Mesenchymal stem cell (in vitro differentiated cells and primary cell): ENCODE measurements at regions not wholly inside any gene's neighbourhood (a gene's known extent, or its start where the extent isn't known, plus 50 kb on each side); places are given as distances from the start of the nearest gene placed in this dataset.

Experiments used
- DNase-seq: peaks from one replicate; pipeline ENCODE4 v3.0.0-alpha.2; 2013
- H2AFZ ChIP-seq: one replicate; pipeline ENCODE4 v1.6.1; 2013; ENCODE audit warnings: low read depth, mild to moderate bottlenecking, control low read depth, inconsistent platforms, low read length, moderate library complexity
- H2AK5ac ChIP-seq: 2 replicates; pipeline ENCODE4 v1.6.1; 2013; ENCODE audit warnings: low read length, moderate library complexity, mild to moderate bottlenecking, inconsistent platforms; ENCODE audit not compliant: severe bottlenecking
- H2BK120ac ChIP-seq: one replicate; pipeline ENCODE4 v1.6.1; 2013; ENCODE audit warnings: low read depth, mild to moderate bottlenecking, inconsistent platforms, low read length, moderate library complexity
- H2BK12ac ChIP-seq, 2 experiments: one replicate each; pipeline ENCODE4 v1.6.1; 2013; ENCODE audit warnings: inconsistent platforms in 2 of 2, low read length in 2 of 2, mild to moderate bottlenecking in 2 of 2, moderate library complexity in 2 of 2, control low read depth in 1 of 2
- H2BK15ac ChIP-seq: one replicate; pipeline ENCODE4 v1.6.1; 2013; ENCODE audit warnings: mild to moderate bottlenecking, low read depth, inconsistent platforms; ENCODE audit not compliant: poor library complexity, severe bottlenecking
- H2BK5ac ChIP-seq: 2 replicates; pipeline ENCODE4 v1.6.1; 2013; ENCODE audit warnings: low read depth, mild to moderate bottlenecking, low read length, control low read depth, inconsistent platforms; ENCODE audit not compliant: poor library complexity, severe bottlenecking
- H3K14ac ChIP-seq, 2 experiments: one replicate each; pipeline ENCODE4 v1.6.1; 2013; ENCODE audit warnings: inconsistent platforms in 2 of 2, low read length in 2 of 2, control low read depth in 1 of 2, mild to moderate bottlenecking in 1 of 2, moderate library complexity in 1 of 2
- H3K18ac ChIP-seq, 2 experiments: one replicate each; pipeline ENCODE4 v1.6.1; 2013; ENCODE audit warnings: inconsistent platforms in 2 of 2, low read length in 2 of 2, control low read depth in 1 of 2, low read depth in 1 of 2, mild to moderate bottlenecking in 1 of 2
- H3K23ac ChIP-seq, 2 experiments: one replicate each; pipeline ENCODE4 v1.6.1; 2013; ENCODE audit warnings: inconsistent platforms in 2 of 2, low read length in 2 of 2, mild to moderate bottlenecking in 2 of 2, moderate library complexity in 2 of 2, control low read depth in 1 of 2
- H3K27ac ChIP-seq: 2 replicates; pipeline ENCODE4 v1.5.1; 2013; ENCODE audit warnings: mild to moderate bottlenecking, moderate library complexity, low read length, control low read depth, inconsistent platforms; ENCODE audit not compliant: poor library complexity, severe bottlenecking
- H3K27me3 ChIP-seq, 2 experiments: 2 replicates each; pipeline versions ENCODE4 v1.6.1 to v1.7.0; 2013; ENCODE audit warnings: low read length in 2 of 2, mild to moderate bottlenecking in 2 of 2, moderate library complexity in 2 of 2, control low read depth in 1 of 2, inconsistent platforms in 1 of 2; ENCODE audit not compliant: control insufficient read depth in 1 of 2, insufficient read depth in 1 of 2
- H3K36me3 ChIP-seq, 2 experiments: 2 replicates each; pipeline versions ENCODE4 v1.6.1 to v1.7.0; 2013; ENCODE audit warnings: low read length in 2 of 2, control low read depth in 1 of 2, inconsistent platforms in 1 of 2, low read depth in 1 of 2, mild to moderate bottlenecking in 1 of 2; ENCODE audit not compliant: insufficient read depth in 2 of 2, control insufficient read depth in 1 of 2
- H3K4ac ChIP-seq, 2 experiments: one replicate each; pipeline ENCODE4 v1.6.1; 2013; ENCODE audit warnings: inconsistent platforms in 2 of 2, low read length in 2 of 2, mild to moderate bottlenecking in 2 of 2, moderate library complexity in 2 of 2, control low read depth in 1 of 2, low read depth in 1 of 2
- H3K4me1 ChIP-seq: 2 replicates; pipeline ENCODE4 v1.6.1; 2013; ENCODE audit warnings: low read depth, low read length, control low read depth; ENCODE audit not compliant: control insufficient read depth, insufficient read depth
- H3K4me2 ChIP-seq: 2 replicates; pipeline ENCODE4 v1.6.1; 2013; ENCODE audit warnings: low read length, mild to moderate bottlenecking, inconsistent platforms; ENCODE audit not compliant: poor library complexity, severe bottlenecking
- H3K4me3 ChIP-seq, 2 experiments: 2 replicates each; pipeline versions ENCODE4 v1.5.1 to v1.7.0; 2013; ENCODE audit warnings: low read length in 2 of 2, mild to moderate bottlenecking in 2 of 2, control low read depth in 1 of 2, low read depth in 1 of 2; ENCODE audit not compliant: insufficient read depth in 1 of 2
- H3K79me1 ChIP-seq: replicated peaks from 2 replicates; pipeline ENCODE4 v1.6.1; 2013; ENCODE audit warnings: mild to moderate bottlenecking, control low read depth, low read length, inconsistent platforms; ENCODE audit not compliant: poor library complexity, severe bottlenecking
- H3K9ac ChIP-seq: 2 replicates; pipeline ENCODE4 v1.7.0; 2013; ENCODE audit warnings: mild to moderate bottlenecking, low read length, moderate library complexity
- H3K9me3 ChIP-seq: 2 replicates; pipeline ENCODE4 v1.7.0; 2013; ENCODE audit warnings: mild to moderate bottlenecking, low read length; ENCODE audit not compliant: control insufficient read depth
- H4K8ac ChIP-seq: one replicate; pipeline ENCODE4 v1.6.1; 2013; ENCODE audit warnings: inconsistent platforms, mild to moderate bottlenecking, low read length, moderate library complexity
- H4K91ac ChIP-seq: one replicate; pipeline ENCODE4 v1.6.1; 2013; ENCODE audit warnings: mild to moderate bottlenecking, low read length, inconsistent platforms
- WGBS: methylation state at CpG from one replicate; pipeline ENCODE4 v1.1.7; 2013; ENCODE audit warnings: mixed read lengths; 5-methylcytosine and 5-hydroxymethylcytosine counted together

DNA sequence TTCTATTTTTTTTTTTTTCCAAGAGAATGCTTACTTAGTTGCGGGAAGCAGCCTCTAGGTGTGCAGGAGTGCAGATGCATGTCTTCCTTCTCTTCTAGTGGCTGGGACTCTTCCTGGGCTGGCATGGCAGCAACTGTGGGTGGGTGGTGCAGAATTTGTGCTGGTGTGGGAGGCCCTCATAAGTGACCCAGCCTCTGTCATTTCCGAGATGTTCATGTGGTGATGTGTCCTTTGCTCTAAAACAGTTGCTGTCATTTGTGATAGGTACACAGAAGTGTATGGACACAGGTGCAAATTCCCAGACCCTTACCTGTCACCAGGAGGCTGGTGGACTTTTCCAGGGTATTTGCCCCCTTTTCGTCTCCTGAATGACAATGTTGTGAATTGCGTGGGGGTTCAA is 367.7 kb downstream of the KCNRG start:
- no peak overlapping the region for H2AK5ac ChIP-seq
- no peak for DNase-seq
- no peak overlapping the region for H3K14ac ChIP-seq
- H2BK12ac ChIP-seq: no peak overlapping the region
- H3K4me2 ChIP-seq: no peak overlapping the region
- H3K27ac ChIP-seq: no peak overlapping the region
- H2BK120ac ChIP-seq: no peak overlapping the region
- no peaks in the 10 kb centered on the region for H3K79me1 ChIP-seq
- H3K18ac ChIP-seq: no peak overlapping the region
- no peaks in the 10 kb centered on the region for H3K27me3 ChIP-seq
- peaks cover 20% of the 10 kb centered on the region for H3K9me3 ChIP-seq
- H4K91ac ChIP-seq: no peak overlapping the region
- no peak overlapping the region for H3K23ac ChIP-seq
- H3K4me3 ChIP-seq: no peak overlapping the region
- no peak overlapping the region for H4K8ac ChIP-seq
- H3K36me3 ChIP-seq: no peaks in the 10 kb centered on the region
- 100% methylated on average over 2 of the region's 4 CpGs for WGBS
- H3K4ac ChIP-seq: no peak overlapping the region
- peaks cover 7% of the 10 kb centered on the region for H3K4me1 ChIP-seq
- H3K9ac ChIP-seq: no peak overlapping the region
- no peak overlapping the region for H2BK5ac ChIP-seq
- no peak overlapping the region for H2AFZ ChIP-seq
- H2BK15ac ChIP-seq: no peak overlapping the region

DNA sequence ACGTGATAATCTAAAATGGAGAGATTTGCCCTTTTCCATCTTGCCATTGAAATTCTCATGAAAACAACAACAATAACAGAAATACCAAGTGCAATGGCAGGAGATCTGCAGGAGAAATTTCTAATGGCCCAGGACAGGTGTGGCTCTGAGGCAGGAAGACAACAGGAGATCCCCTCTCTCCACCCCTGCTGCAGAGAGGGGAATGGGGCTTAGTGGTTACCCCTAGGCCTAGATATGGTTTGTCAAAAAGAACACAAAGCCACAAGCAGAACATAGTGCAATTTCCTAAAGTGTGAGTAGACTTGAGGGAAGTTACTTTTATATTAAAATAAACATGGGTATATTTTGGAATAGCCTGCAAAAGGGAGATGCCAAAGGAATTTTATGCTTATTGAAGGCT is 369.5 kb downstream of the KCNRG start:
- no peak overlapping the region for H2BK15ac ChIP-seq
- peaks cover 5% of the 10 kb centered on the region for H3K4me1 ChIP-seq
- H3K4me3 ChIP-seq: no peak overlapping the region
- WGBS: 95% methylated on average over 1 of the region's 1 CpG
- H3K14ac ChIP-seq: no peak overlapping the region
- H3K23ac ChIP-seq: peak overlapping the region in 1 of 2 experiments; percentile 86
- H3K4me2 ChIP-seq: no peak overlapping the region
- no peak overlapping the region for H2AK5ac ChIP-seq
- H2BK5ac ChIP-seq: no peak overlapping the region
- H2BK12ac ChIP-seq: no peak overlapping the region
- no peak overlapping the region for H3K9ac ChIP-seq
- H4K8ac ChIP-seq: no peak overlapping the region
- peaks cover 20% of the 10 kb centered on the region for H3K9me3 ChIP-seq
- DNase-seq: no peak
- no peaks in the 10 kb centered on the region for H3K27me3 ChIP-seq
- no peak overlapping the region for H3K27ac ChIP-seq
- no peak overlapping the region for H3K18ac ChIP-seq
- H3K4ac ChIP-seq: no peak overlapping the region
- H3K36me3 ChIP-seq: no peaks in the 10 kb centered on the region
- no peak overlapping the region for H2BK120ac ChIP-seq
- no peaks in the 10 kb centered on the region for H3K79me1 ChIP-seq
- no peak overlapping the region for H4K91ac ChIP-seq
- H2AFZ ChIP-seq: no peak overlapping the region

DNA sequence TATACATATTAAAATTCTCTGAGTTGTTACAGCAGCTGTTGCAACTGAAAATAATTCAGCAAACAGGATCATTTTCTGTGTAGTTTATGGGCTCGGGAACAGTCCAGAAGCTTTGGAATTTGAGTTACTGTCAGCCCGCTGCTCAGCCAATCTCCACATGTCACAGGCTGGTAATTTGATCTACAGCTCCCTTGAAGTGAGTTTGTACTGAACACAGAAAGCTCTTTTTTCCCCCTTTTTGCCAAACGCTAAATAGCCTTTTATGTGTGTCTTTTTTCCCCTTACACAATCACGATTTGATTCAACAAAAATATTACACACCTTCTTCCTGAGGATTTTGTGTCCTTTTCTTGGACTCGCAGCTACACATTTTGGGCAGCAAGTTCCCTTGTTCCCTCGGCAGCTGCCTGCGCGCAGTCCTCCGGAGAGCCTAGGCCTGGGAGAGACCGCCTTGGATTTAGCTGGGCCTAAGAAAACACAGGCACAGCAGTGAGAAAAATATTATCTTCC is 371.4 kb downstream of the KCNRG start:
- no peaks in the 10 kb centered on the region for H3K79me1 ChIP-seq
- peak; percentile 49 for DNase-seq
- H2BK5ac ChIP-seq: no peak overlapping the region
- 40% methylated on average over 10 of the region's 10 CpGs for WGBS
- peak overlapping the region in 1 of 2 experiments; percentile 59 for H3K18ac ChIP-seq
- H2AFZ ChIP-seq: no peak overlapping the region
- H4K8ac ChIP-seq: peak overlapping the region; percentile 47
- H2AK5ac ChIP-seq: no peak overlapping the region
- H4K91ac ChIP-seq: no peak overlapping the region
- no peak overlapping the region for H2BK15ac ChIP-seq
- H3K4me1 ChIP-seq: peaks cover 5% of the 10 kb centered on the region
- H3K27ac ChIP-seq: no peak overlapping the region
- H3K4me2 ChIP-seq: no peak overlapping the region
- H2BK12ac ChIP-seq: no peak overlapping the region
- H3K4me3 ChIP-seq: peak overlapping the region in 1 of 2 experiments; percentile 59
- H3K27me3 ChIP-seq: no peaks in the 10 kb centered on the region
- H3K14ac ChIP-seq: no peak overlapping the region
- H3K23ac ChIP-seq: no peak overlapping the region
- H3K4ac ChIP-seq: peak overlapping the region in 1 of 2 experiments; percentile 83
- no peaks in the 10 kb centered on the region for H3K36me3 ChIP-seq
- H2BK120ac ChIP-seq: no peak overlapping the region
- H3K9me3 ChIP-seq: peaks cover 6% of the 10 kb centered on the region
- peak overlapping the region; percentile 81 for H3K9ac ChIP-seq

DNA sequence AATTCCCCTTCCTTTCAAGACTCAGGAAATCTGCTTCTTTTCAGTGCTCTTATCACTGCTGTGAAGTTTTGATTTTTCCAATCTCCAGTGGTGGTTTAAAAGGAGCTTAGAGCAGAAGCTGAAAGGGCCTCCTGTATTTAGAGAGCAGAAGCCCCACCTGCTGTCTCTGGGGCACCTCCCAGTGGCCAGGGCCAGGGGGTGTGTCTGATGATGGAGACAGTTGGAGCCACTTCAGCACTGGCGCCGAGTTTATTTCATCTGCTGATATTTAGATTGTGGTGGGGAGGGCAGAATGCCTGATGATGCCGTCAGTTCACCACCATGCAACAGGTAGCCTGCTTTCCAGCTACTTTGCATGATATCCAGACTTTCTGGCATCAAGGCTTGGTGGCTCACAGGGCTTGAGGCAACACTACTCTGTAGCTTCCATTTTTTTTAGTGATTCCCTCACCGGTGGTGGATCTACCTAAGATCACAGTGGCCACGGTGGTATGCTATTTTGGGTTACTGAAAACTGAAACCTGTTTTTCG is 371.9 kb downstream of the KCNRG start:
- Histone ChIP-seq H3K9ac (peak overlapping the region; percentile 81), H3K18ac (peak overlapping the region in 1 of 2 experiments; percentile 59), H3K4me1 (peaks cover 5% of the 10 kb centered on the region), H3K4ac (no peak overlapping the region), H3K23ac (no peak overlapping the region), H2BK12ac (peak overlapping the region in 1 of 2 experiments; percentile 23), H3K14ac (no peak overlapping the region), H2BK5ac (no peak overlapping the region), H3K27ac (no peak overlapping the region), H2BK15ac (no peak overlapping the region), H3K27me3 (no peaks in the 10 kb centered on the region), H3K36me3 (no peaks in the 10 kb centered on the region), H4K91ac (no peak overlapping the region), H2AFZ (no peak overlapping the region), H2BK120ac (no peak overlapping the region), H3K4me3 (peak overlapping the region in 1 of 2 experiments; percentile 59), H3K4me2 (no peak overlapping the region), H3K9me3 (peaks cover 2% of the 10 kb centered on the region), H2AK5ac (no peak overlapping the region), H4K8ac (no peak overlapping the region), H3K79me1 (no peaks in the 10 kb centered on the region)
- WGBS: 69% methylated on average over 5 of the region's 6 CpGs
- DNase-seq: peak; percentile 53
